ENCODE measurements at regions not wholly inside any gene's neighbourhood (a gene's known extent, or its start where the extent isn't known, plus 50 kb on each side); places are given as distances from the start of the nearest gene placed in this dataset.

- no peak for FAIRE-seq
These were observed 150.7 kb upstream of the HAAO start for GRCh38 chr2:42942990-42943493.

GRCh38 chr2:42942214-42942989, 150.0 kb upstream of the HAAO start:
- FAIRE-seq (no peak), DNase-seq (ENCODE audit: insufficient read length, low spot score) (no peak)

More at GRCh38 chr2:42942990-42943493, 150.7 kb upstream of the HAAO start:
- no peak for DNase-seq (ENCODE audit: insufficient read length, low spot score)

GRCh38 chr2:42941633-42942176, 149.3 kb upstream of the HAAO start:
- no peak for FAIRE-seq
- no peak for DNase-seq (ENCODE audit: insufficient read length, low spot score)

GRCh38 chr2:42939411-42940206, 147.2 kb upstream of the HAAO start:
- FAIRE-seq (no peak), DNase-seq (ENCODE audit: insufficient read length, low spot score) (no peak)

- FAIRE-seq (no peak), DNase-seq (ENCODE audit: insufficient read length, low spot score) (no peak)
These were observed 146.4 kb upstream of the HAAO start for GRCh38 chr2:42938671-42939370.

- FAIRE-seq: no peak
These were observed 144.9 kb upstream of the HAAO start for GRCh38 chr2:42937171-42937875.

GRCh38 chr2:42935692-42936671, 143.6 kb upstream of the HAAO start:
- FAIRE-seq (no peak), DNase-seq (ENCODE audit: insufficient read length, low spot score) (no peak)

More at GRCh38 chr2:42937171-42937875, 144.9 kb upstream of the HAAO start:
- DNase-seq (ENCODE audit: insufficient read length, low spot score): no peak

- no peak for FAIRE-seq
- no peak for DNase-seq (ENCODE audit: insufficient read length, low spot score)
These were observed 142.3 kb upstream of the HAAO start for GRCh38 chr2:42934580-42935186.

GRCh38 chr2:42933824-42934254, 141.5 kb upstream of the HAAO start:
- no peak for FAIRE-seq
- no peak for DNase-seq (ENCODE audit: insufficient read length, low spot score)

- DNase-seq (ENCODE audit: insufficient read length, low spot score) (no peak), FAIRE-seq (no peak)
These were observed 140.1 kb upstream of the HAAO start for GRCh38 chr2:42932271-42933151.

GRCh38 chr2:42931818-42932195, 139.4 kb upstream of the HAAO start:
- DNase-seq (ENCODE audit: insufficient read length, low spot score): no peak
- no peak for FAIRE-seq

GRCh38 chr2:42931146-42931817, 138.9 kb upstream of the HAAO start:
- DNase-seq (ENCODE audit: insufficient read length, low spot score): no peak
- FAIRE-seq: no peak

- FAIRE-seq (no peak), DNase-seq (ENCODE audit: insufficient read length, low spot score) (no peak)
These were observed 137.7 kb upstream of the HAAO start for GRCh38 chr2:42930025-42930581.

GRCh38 chr2:42929546-42930024, 137.2 kb upstream of the HAAO start:
- FAIRE-seq: no peak
- no peak for DNase-seq (ENCODE audit: insufficient read length, low spot score)

- FAIRE-seq (no peak), DNase-seq (ENCODE audit: insufficient read length, low spot score) (no peak)
These were observed 136.5 kb upstream of the HAAO start for GRCh38 chr2:42928692-42929545.
